AG10803 (cell line): ENCODE measurements at regions not wholly inside any gene's neighbourhood (a gene's known extent, or its start where the extent isn't known, plus 50 kb on each side); places are given as distances from the start of the nearest gene placed in this dataset.

Source experiments
- DNase-seq: peaks from one replicate; pipeline ENCODE4 v3.0.0; 2010; ENCODE audit warnings: low read depth
- H3K4me3 ChIP-seq: 2 replicates; pipeline ENCODE4 v1.5.1; 2011; ENCODE audit warnings: mild to moderate bottlenecking, low read length, control low read depth
- CTCF ChIP-seq: conservative IDR thresholded peaks from 2 replicates; pipeline ENCODE4 v1.5.1; 2011; ENCODE audit warnings: mild to moderate bottlenecking, low read length, control low read depth, inconsistent platforms

GRCh38 chr2:5039241-5039975 lies 652.8 kb upstream of the SOX11 start:
- H3K4me3 ChIP-seq, result no peak overlapping the region
- no peak for DNase-seq
- no peak for TF ChIP-seq CTCF

GRCh38 chr2:5040571-5040970 lies 651.6 kb upstream of the SOX11 start:
- H3K4me3 ChIP-seq, result no peak overlapping the region
- no peak for DNase-seq
- no peak for TF ChIP-seq CTCF

GRCh38 chr2:5041501-5041900 lies 650.7 kb upstream of the SOX11 start:
- H3K4me3 ChIP-seq, result no peak overlapping the region
- TF ChIP-seq CTCF, result no peak
- DNase-seq, result no peak

GRCh38 chr2:5042666-5043440 lies 649.3 kb upstream of the SOX11 start:
- H3K4me3 ChIP-seq, result no peak overlapping the region
- TF ChIP-seq CTCF, result no peak
- DNase-seq, result no peak

GRCh38 chr2:5051300-5051699 lies 640.9 kb upstream of the SOX11 start:
- no peak overlapping the region for H3K4me3 ChIP-seq
- no peak for DNase-seq
- no peak for TF ChIP-seq CTCF

- DNase-seq, result no peak
- no peak for TF ChIP-seq CTCF
- H3K4me3 ChIP-seq, result no peak overlapping the region
These were observed 639.3 kb upstream of the SOX11 start for GRCh38 chr2:5052905-5053304.

GRCh38 chr2:5057891-5058351 lies 634.3 kb upstream of the SOX11 start:
- no peak overlapping the region for H3K4me3 ChIP-seq
- DNase-seq, result no peak
- no peak for TF ChIP-seq CTCF
